ENCODE measurements at regions not wholly inside any gene's neighbourhood (a gene's known extent, or its start where the extent isn't known, plus 50 kb on each side); places are given as distances from the start of the nearest gene placed in this dataset.

DNA sequence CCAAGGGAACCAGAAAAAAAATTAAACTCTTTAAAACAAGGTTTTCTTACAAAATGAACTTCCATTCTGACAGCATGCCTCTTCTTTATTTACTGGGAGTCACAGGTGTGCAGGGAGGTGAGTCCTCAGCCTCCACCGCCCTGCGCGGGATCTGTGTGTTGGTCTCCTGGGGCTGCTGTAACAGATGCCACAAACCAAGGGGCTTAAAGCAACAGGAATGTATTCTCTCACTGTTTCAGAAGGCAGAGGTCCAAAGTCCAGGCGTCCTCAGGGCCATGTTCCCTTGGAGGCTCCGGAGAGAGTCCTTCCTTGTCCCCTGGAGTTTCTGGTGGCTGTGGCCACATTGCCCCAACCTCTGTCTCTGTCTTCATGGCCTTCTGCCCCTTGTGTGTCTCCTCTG is 123.6 kb upstream of the C1orf174 start:
- ATAC-seq (ENCODE audit: low read depth) (no peak), DNase-seq (no peak)
- H3K27ac ChIP-seq (ENCODE audit: insufficient read depth, low read length), result no peak overlapping the region
- H4K91ac ChIP-seq (ENCODE audit: insufficient read depth, low read depth, low read length), result no peak overlapping the region
- no peak overlapping the region for H2BK20ac ChIP-seq (ENCODE audit: low read depth, low read length)
- peaks cover 55% of the 10 kb centered on the region for H3K9me3 ChIP-seq (ENCODE audit: control insufficient read depth, insufficient read depth, low read length)
- H3K9me1 ChIP-seq (ENCODE audit: insufficient read depth, low read length), result no peaks in the 10 kb centered on the region
- H3K14ac ChIP-seq (replicated peaks; ENCODE audit: low read depth, low read length), result no peak overlapping the region
- dilution Hi-C loops (cut with HindIII; ENCODE audit: low sequenced_read_pairs, unreplicated experiment) (no loop called here), intact Hi-C loops (cut with micrococcal nuclease) (no loop called here), in situ Hi-C loops (cut with MboI; ENCODE audit: low sequenced_read_pairs) (no loop called here)
- no peak overlapping the region for H2BK15ac ChIP-seq (ENCODE audit: low read depth, low read length)
- no peaks in the 10 kb centered on the region for H4K20me1 ChIP-seq (ENCODE audit: insufficient read depth, low read length)
- TF ChIP-seq CEBPB (IDR thresholded peaks at IDR 0.05; ENCODE audit: low read depth, low read length), result no peak
- TF ChIP-seq BHLHE40 (IDR thresholded peaks at IDR 0.05; ENCODE audit: low read depth, low read length), result no peak
- no peak for TF ChIP-seq NFE2L2 (IDR thresholded peaks at IDR 0.05; ENCODE audit: low read depth, low read length)
- no peak for TF ChIP-seq ELK1 (IDR thresholded peaks at IDR 0.05; ENCODE audit: borderline replicate concordance, low read depth, low read length)
- no peak for TF ChIP-seq RAD21 (IDR thresholded peaks at IDR 0.05; ENCODE audit: low read length)
- TF ChIP-seq SMC3 (IDR thresholded peaks at IDR 0.05; ENCODE audit: low read depth, low read length), result no peak
- TF ChIP-seq MAFK (IDR thresholded peaks at IDR 0.05; ENCODE audit: low read depth, low read length), result no peak
- TF ChIP-seq MXI1 (IDR thresholded peaks at IDR 0.05; ENCODE audit: borderline replicate concordance, low read depth, low read length), result no peak
- no peak for TF ChIP-seq RFX5 (IDR thresholded peaks at IDR 0.05; ENCODE audit: low read depth, low read length)
- no peak for TF ChIP-seq CHD1 (IDR thresholded peaks at IDR 0.05; ENCODE audit: low read depth, low read length)
- H3K79me1 ChIP-seq (ENCODE audit: low read depth in 1 of 2, low read length in 2 of 2), result no peaks in the 10 kb centered on the region
- CTCF ChIA-PET, result no interaction called here
- no peaks in the 10 kb centered on the region for H3K36me3 ChIP-seq (ENCODE audit: control insufficient read depth, insufficient read depth, low read length)
- H2BK120ac ChIP-seq (ENCODE audit: low read depth, low read length), result no peak overlapping the region
- no peak overlapping the region for H2AFZ ChIP-seq (replicated peaks; ENCODE audit: low read length, poor library complexity)
- no peaks in the 10 kb centered on the region for H3K4me1 ChIP-seq (ENCODE audit: control insufficient read depth, insufficient read depth, low read length)
- no peak overlapping the region for H3K4me2 ChIP-seq (ENCODE audit: low read depth, low read length)
- no peak overlapping the region for H3K4ac ChIP-seq (ENCODE audit: low read depth, low read length)
- BruUV-seq (replicated peaks), result no TSS peak
- H4K5ac ChIP-seq (ENCODE audit: low read depth, low read length), result no peak overlapping the region
- H3K27me3 ChIP-seq (ENCODE audit: control insufficient read depth, insufficient read depth, low read length), result no peaks in the 10 kb centered on the region
- no peak overlapping the region for H3K4me3 ChIP-seq (ENCODE audit: insufficient read depth, low read depth, low read length)
- no peak overlapping the region for H4K8ac ChIP-seq (ENCODE audit: low read depth in 2 of 2, low read length in 2 of 2)
- H3K9ac ChIP-seq (ENCODE audit: low read depth, low read length), result no peak overlapping the region
- POLR2A ChIA-PET (ENCODE audit: unreplicated experiment), result no interaction called here
- no peak overlapping the region for H2BK5ac ChIP-seq (ENCODE audit: low read depth, low read length, poor library complexity, severe bottlenecking)
- WGBS, 2 experiments (ENCODE audit: extremely low coverage in 2 of 2, insufficient read length in 1 of 2), result 50% methylated on average over 2 of the region's 5 CpGs; no CpG with 5 or more reads in 1 of the 2 experiments
- H2AK9ac ChIP-seq (replicated peaks; ENCODE audit: low read depth, low read length, poor library complexity), result no peak overlapping the region
- no peak overlapping the region for H3K56ac ChIP-seq (ENCODE audit: extremely low read depth, insufficient read depth, low read length)
- no peak overlapping the region for H2AK5ac ChIP-seq (ENCODE audit: low read depth, low read length)
- no peak overlapping the region for H3K18ac ChIP-seq (ENCODE audit: low read depth, low read length)
- no peak overlapping the region for H3K23ac ChIP-seq (ENCODE audit: low read depth, low read length)
